ENCODE measurements at regions not wholly inside any gene's neighbourhood (a gene's known extent, or its start where the extent isn't known, plus 50 kb on each side); places are given as distances from the start of the nearest gene placed in this dataset.

DNA sequence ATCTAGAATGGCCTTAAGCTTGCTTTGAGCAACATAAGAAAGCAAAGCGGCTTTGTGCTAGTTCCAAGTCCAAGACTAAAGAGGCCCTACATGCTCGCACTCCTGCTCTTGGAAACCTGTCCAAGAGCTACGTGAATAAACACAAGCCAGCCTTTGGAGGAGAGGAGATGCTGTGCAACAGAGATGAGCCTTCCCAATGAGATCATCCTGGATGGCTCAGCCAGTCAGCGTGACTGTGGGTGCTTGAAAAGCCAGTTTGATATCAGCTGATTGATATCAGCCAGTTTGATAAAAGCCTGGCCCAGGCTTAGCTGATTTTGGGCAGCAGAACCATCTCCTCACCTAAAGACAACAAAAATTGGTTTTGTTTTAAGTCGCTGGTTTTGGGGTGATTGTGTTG is 481.0 kb upstream of the DSEL start:
- H3K4ac ChIP-seq (replicated peaks; ENCODE audit: insufficient read length, low read depth, low read length), result no peak overlapping the region
- H3K18ac ChIP-seq (ENCODE audit: extremely low read depth, low read length), result no peak overlapping the region
- H3K9me3 ChIP-seq (ENCODE audit: insufficient read depth in 2 of 2, low read depth in 1 of 2, low read length in 1 of 2), result no peaks in the 10 kb centered on the region
- no peak overlapping the region for H3K9ac ChIP-seq (replicated peaks in 1 of 4; ENCODE audit: extremely low read depth in 1 of 4, low read depth in 3 of 4, low read length in 3 of 4)
- H3K79me2 ChIP-seq (ENCODE audit: control insufficient read depth in 1 of 2, insufficient read depth in 2 of 2, low read length in 2 of 2), result no peaks in the 10 kb centered on the region
- no peak overlapping the region for H2BK15ac ChIP-seq (ENCODE audit: low read length)
- H3K79me1 ChIP-seq (ENCODE audit: low read depth, low read length), result no peaks in the 10 kb centered on the region
- no peak overlapping the region for H4K8ac ChIP-seq (ENCODE audit: extremely low read depth, insufficient read depth, low read length)
- no peak overlapping the region for H2BK5ac ChIP-seq (ENCODE audit: low read depth, low read length)
- FAIRE-seq (no peak), DNase-seq (ENCODE audit: low read depth in 1 of 2, low spot score in 2 of 2) (no peak)
- no peak overlapping the region for H2AK5ac ChIP-seq (ENCODE audit: low read depth, low read length)
- H2BK20ac ChIP-seq (ENCODE audit: low read length), result no peak overlapping the region
- no peak overlapping the region for H4K5ac ChIP-seq (ENCODE audit: insufficient read length, low read depth, low read length)
- no peaks in the 10 kb centered on the region for H3K36me3 ChIP-seq (ENCODE audit: control insufficient read depth in 2 of 4, insufficient read depth in 4 of 4, low read length in 3 of 4)
- H2AFZ ChIP-seq (ENCODE audit: low read length), result no peak overlapping the region
- no peak overlapping the region for H3K56ac ChIP-seq (replicated peaks; ENCODE audit: insufficient read length, low read depth, low read length)
- H2BK120ac ChIP-seq (replicated peaks; ENCODE audit: low read depth, low read length), result no peak overlapping the region
- H3K14ac ChIP-seq (ENCODE audit: insufficient read length), result no peak overlapping the region
- no peak overlapping the region for H3K4me3 ChIP-seq (ENCODE audit: extremely low read depth in 1 of 4, insufficient read depth in 2 of 4, low read depth in 3 of 4, low read length in 4 of 4)
- no peaks in the 10 kb centered on the region for H3K4me1 ChIP-seq (replicated peaks in 1 of 4; ENCODE audit: control insufficient read depth in 3 of 4, insufficient read depth in 4 of 4, low read length in 3 of 4)
- no peaks in the 10 kb centered on the region for H3K27me3 ChIP-seq (replicated peaks in 1 of 4; ENCODE audit: control insufficient read depth in 3 of 4, extremely low read depth in 1 of 4, insufficient read depth in 3 of 4, low read length in 3 of 4)
- no peak overlapping the region for H2BK12ac ChIP-seq (ENCODE audit: low read depth, low read length)
- no peak overlapping the region for H3K23ac ChIP-seq (ENCODE audit: insufficient read length)
- POLR2A ChIA-PET (ENCODE audit: partially characterized antibody), result no interaction called here
- H3K27ac ChIP-seq (ENCODE audit: low read depth, low read length), result no peak overlapping the region
- no peaks in the 10 kb centered on the region for H3K23me2 ChIP-seq (ENCODE audit: low read depth, low read length)
- WGBS, 2 experiments (ENCODE audit: extremely low coverage in 1 of 2, insufficient coverage in 1 of 2, insufficient read length in 1 of 2, insufficient replicate concordance in 2 of 2, low coverage in 1 of 2, low lambda C conversion rate in 2 of 2, missing lambda C conversion rate in 1 of 2), result 81% methylated on average over 5 of the region's 5 CpGs; no CpG with 5 or more reads in 1 of the 2 experiments
- H4K91ac ChIP-seq (replicated peaks; ENCODE audit: insufficient read length, low read length), result no peak overlapping the region
- no peaks in the 10 kb centered on the region for H4K20me1 ChIP-seq (replicated peaks in 1 of 2; ENCODE audit: control insufficient read depth in 1 of 2, insufficient read depth in 2 of 2, low read length in 2 of 2)
- CTCF ChIA-PET (ENCODE audit: partially characterized antibody), result no interaction called here
- no peak overlapping the region for H3K4me2 ChIP-seq (ENCODE audit: insufficient read depth in 1 of 2, low read depth in 2 of 2, low read length in 2 of 2)
- TF ChIP-seq ZNF274 (IDR thresholded peaks at IDR 0.05; ENCODE audit: borderline replicate concordance, extremely low read depth, low read length) (no peak), FOSL1 (IDR thresholded peaks at IDR 0.05; ENCODE audit: insufficient read depth, low read depth, low read length) (no peak), RNF2 (IDR thresholded peaks at IDR 0.05; ENCODE audit: borderline replicate concordance, low read depth, low read length, missing control alignments, poor library complexity, severe bottlenecking) (no peak), SIRT6 (IDR thresholded peaks at IDR 0.05; ENCODE audit: low read length) (no peak), GABPA (IDR thresholded peaks at IDR 0.05; ENCODE audit: borderline replicate concordance, insufficient read depth, low read length) (no peak), RFX5 (IDR thresholded peaks at IDR 0.05; ENCODE audit: borderline replicate concordance, low read depth, low read length) (no peak), SP4 (IDR thresholded peaks at IDR 0.05; ENCODE audit: low read length) (no peak), TBP (IDR thresholded peaks at IDR 0.05; ENCODE audit: low read depth, low read length) (no peak), HDAC6 (IDR thresholded peaks at IDR 0.05; ENCODE audit: low read depth, low read length) (no peak), PHF8 (conservative IDR thresholded peaks at IDR 0.05; ENCODE audit: low read depth, low read length) (no peak), SP2 (IDR thresholded peaks at IDR 0.05; ENCODE audit: low read length) (no peak), HDAC2 (IDR thresholded peaks at IDR 0.05; ENCODE audit: borderline replicate concordance in 1 of 2, low read depth in 2 of 2, low read length in 2 of 2) (no peak), TAF1 (IDR thresholded peaks at IDR 0.05; ENCODE audit: low read depth, low read length) (no peak)
- TF ChIP-seq, protein P1, sequence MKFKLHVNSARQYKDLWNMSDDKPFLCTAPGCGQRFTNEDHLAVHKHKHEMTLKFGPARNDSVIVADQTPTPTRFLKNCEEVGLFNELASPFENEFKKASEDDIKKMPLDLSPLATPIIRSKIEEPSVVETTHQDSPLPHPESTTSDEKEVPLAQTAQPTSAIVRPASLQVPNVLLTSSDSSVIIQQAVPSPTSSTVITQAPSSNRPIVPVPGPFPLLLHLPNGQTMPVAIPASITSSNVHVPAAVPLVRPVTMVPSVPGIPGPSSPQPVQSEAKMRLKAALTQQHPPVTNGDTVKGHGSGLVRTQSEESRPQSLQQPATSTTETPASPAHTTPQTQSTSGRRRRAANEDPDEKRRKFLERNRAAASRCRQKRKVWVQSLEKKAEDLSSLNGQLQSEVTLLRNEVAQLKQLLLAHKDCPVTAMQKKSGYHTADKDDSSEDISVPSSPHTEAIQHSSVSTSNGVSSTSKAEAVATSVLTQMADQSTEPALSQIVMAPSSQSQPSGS (IDR thresholded peaks at IDR 0.05; ENCODE audit: low read length), result no peak
